GM23248 (cell line): ENCODE measurements at regions not wholly inside any gene's neighbourhood (a gene's known extent, or its start where the extent isn't known, plus 50 kb on each side); places are given as distances from the start of the nearest gene placed in this dataset.

Source experiments
- EZH2 ChIP-seq: fragments of 200-600 bp; sonication (generic); IDR thresholded peaks from 2 replicates; pipeline ENCODE4 v1.6.1; 2018; ENCODE audit warnings: antibody characterized with exemption, mild to moderate bottlenecking; ENCODE audit not compliant: insufficient read depth, poor library complexity, severe bottlenecking
- EZH2phosphoT487 ChIP-seq: fragments of 200-600 bp; sonication (generic); IDR thresholded peaks from 2 replicates; pipeline ENCODE4 v1.6.1; 2018; ENCODE audit warnings: antibody characterized with exemption, moderate library complexity, mild to moderate bottlenecking, low read depth; ENCODE audit not compliant: insufficient read depth

- TF ChIP-seq EZH2phosphoT487 (no peak), EZH2 (no peak)
Observed at GRCh38 chr6:91697010-91697695, 1110.3 kb upstream of the MAP3K7 start.
